ENCODE measurements at regions not wholly inside any gene's neighbourhood (a gene's known extent, or its start where the extent isn't known, plus 50 kb on each side); places are given as distances from the start of the nearest gene placed in this dataset.
"Not testable (repeated sequence)": the region's sequence is repeated elsewhere in the genome, so short reads cannot be mapped to it uniquely, and the experiment has no call there.

DNA sequence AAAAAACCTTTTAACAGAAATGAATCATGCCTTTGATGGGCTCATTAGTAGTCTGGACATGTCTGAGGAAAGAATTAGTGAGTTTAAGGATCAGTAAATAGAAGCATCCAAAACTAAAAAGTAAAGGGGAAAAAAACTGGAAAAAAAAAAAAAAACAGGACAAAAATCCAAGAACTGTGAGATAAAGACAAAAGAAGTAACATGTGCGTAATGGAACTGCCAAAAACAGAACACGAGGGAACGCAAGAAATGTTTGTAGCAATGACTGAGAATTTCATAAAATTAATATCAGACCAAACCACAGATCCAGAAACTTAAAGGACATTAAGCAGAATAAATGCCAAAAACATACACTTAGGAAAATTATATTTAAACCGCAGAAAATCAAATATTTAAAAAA is 77.4 kb downstream of the MS4A13 start:
- DNase-seq = no peak

DNA sequence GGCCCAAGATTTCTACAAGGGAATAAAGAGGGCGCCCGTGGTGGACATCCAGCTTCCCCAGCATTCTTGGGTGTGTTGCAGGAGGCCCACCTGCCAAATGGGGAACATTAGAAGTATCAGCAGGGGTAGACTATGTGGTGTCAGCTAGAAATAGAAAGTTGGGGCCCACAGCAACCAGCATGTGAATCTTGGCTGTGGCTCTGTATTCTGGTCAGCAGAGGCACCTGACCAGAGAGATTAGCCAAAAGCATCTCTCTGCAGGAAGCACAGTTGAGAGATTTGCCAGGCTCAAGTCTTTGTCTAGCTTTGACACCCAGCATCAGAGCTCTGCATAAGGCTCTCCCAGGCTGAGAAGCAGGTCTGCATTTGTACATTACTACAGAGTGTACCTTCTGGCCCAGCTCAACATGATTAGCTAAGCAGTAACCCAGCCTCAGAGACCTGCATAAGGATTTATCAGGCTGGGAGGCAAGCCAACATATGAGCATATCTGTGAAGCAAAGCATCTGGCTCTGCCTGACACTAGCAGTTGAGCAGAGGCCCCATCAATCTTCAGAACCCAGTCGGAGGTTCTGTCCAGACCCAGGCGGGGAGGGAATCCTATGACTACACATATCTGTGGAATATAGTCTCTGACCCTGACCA is 79.9 kb downstream of the MS4A13 start:
- no peak for DNase-seq

DNA sequence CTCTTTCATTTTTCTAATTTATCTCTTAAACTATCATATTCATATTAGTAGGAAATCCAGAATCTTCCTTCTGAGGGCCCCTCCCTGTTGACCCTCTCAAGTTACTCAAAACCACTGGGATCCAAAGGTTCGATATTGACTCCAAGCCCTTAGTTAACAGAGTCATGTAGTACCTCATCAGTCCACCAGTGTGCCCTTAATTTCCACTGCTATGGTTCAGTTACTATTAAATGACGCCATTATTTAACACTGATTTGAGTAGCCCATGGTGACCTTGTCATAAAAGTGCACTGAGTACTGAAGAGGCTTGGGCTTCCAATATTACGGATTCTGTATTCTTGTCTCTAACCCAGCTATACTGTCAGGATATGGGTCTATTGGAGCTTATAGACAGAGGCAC is 91.9 kb upstream of the MS4A8 start:
- no peak for DNase-seq

DNA sequence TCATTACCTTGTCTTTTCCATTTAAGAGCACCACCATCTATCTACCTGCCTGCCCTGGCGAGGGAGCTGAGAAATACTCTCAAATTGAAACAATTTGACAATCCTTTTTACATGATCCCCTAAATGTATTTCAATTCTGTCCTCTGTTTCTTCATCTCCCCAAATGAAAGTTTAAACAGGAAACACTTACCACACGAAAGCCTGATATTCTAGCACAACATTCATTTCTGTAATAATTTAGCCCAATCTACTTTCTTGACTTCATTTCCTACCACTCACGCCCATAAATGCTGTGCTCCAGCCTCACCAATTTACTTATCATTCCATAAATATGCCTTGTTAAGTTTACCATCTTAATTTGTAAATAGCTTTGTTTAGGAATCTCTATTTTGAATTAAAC is 89.8 kb upstream of the MS4A8 start:
- no peak for DNase-seq

DNA sequence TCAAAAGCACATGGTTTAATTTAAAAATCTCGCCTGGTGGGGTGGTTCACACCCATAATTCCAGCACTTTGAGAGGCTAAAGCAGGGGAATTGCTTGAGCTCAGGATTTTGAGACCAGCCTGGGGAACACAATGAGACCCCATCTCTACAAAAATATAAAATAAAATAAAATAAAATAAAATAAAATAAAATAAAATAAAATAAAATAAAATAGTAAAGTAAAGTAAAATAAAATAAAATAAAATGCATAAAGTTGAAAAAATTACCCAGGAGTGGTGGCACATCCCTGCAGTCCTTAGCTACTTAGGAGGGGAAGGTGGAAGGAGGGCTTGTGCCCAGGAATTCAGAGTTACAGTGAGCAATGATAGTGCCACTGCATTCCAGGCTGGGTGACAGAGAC is 88.7 kb upstream of the MS4A8 start:
- DNase-seq = no peak

DNA sequence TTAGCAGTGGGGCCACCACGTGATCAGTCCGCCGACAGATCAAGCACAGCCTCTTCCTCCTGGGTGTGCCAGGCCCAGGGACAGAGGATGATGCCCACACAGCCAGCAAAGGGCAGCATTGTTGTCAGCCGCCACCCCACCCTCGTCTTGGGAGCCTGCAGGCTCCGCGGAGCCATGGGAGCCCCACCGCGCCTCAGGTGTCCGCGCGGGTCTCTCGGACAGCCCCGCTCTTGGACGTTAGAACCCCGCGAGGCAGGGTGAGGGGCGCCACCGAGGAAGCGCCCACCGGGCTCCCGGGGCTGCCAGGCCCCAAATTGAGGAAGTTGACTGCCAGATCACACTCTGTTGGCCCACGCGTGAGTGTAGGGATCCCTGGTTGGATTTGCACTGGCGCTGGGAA is 83.9 kb upstream of the MS4A8 start:
- no peak for DNase-seq

DNA sequence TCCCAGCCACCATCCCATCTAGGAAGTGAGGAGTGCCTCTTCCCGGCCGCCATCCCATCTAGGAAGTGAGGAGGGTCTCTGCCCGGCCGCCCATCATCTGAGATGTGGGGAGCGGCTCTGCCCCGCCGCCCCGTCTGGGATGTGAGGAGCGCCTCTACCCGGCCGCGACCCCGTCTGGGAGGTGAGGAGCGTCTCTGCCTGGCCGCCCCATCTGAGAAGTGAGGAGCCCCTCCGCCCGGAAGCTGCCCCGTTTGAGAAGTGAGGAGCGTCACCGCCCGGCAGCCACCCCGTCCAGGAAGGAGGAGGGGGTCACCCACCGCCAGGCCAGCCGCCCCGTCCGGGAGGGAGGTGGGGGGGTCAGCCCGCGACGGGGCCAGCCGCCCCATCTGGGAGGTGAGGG is 77.5 kb upstream of the MS4A8 start:
- not testable (repeated sequence) for DNase-seq

DNA sequence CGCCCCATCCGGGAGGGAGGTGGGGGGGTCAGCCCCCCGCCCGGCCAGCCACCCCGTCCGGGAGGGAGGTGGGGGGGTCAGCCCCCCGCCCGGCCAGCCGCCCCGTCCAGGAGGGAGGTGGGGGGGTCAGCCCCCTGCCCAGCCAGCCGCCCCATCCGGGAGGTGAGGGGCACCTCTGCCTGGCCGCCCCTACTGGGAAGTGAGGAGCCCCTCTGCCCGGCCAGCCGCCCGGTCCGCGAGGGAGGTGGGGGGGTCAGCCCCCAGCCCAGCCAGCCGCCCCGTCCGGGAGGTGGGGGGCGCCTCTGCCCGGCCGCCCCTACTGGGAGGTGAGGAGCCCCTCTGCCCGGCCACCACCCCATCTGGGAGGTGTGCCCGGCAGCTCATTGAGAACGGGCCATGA is 76.6 kb upstream of the MS4A8 start:
- not testable (repeated sequence) for DNase-seq

DNA sequence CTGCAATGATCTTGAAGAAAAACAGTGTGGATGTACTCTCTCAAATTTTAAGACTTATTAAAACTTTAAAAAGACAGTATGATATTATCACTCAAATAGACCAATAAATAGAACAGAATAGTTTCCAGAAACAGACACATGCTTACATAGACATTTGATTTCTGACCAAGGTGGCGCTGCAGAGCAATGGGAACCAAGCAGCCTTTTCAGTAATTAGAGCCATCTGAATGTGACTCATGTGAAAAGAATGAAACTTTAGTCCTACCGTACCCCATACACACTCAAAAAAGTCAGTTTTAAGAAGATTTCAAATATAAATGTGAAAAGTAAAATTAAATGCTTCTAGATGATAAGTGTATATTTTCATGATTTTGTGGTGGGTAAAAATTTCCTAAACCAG is 74.2 kb upstream of the MS4A8 start:
- peak; percentile 10 for DNase-seq

DNA sequence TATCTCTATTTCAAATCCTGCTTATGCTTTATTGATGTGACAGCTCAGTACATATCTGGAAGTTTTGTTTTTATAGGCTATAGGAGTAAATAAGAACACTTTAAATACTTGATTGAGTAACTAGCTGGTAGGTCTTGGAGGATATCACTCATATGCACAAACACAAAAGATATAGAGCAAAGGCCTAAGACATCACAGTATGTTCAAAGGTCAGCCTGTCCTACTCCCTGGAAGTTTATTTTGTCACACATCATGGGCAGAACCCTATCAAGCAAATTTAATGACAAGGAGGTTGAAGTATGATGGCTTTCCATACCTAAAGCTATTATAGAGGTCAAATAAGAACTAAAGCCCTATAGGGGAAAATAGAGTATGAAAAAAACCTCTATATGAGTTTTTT is 70.0 kb upstream of the MS4A8 start:
- no peak for DNase-seq

DNA sequence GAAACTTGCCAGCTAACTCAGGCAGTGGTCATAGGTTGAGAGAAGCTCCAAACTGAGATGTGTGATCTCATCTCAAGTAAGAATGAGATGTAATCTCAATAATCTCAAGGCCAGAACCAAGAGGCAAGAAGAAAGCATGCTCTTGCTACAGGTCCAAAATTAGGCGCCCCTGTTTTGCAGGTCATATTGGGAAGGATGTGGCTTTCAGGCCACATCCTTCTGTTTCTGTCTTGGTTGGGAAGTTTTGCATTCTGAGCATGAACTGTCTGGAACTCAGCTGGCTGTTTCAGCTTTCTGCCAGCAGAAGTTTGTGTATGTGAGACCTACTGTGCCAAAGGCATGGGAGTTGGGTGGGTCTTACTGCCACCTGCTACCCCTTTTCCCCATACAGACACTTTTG is 67.5 kb upstream of the MS4A8 start:
- no peak for DNase-seq

DNA sequence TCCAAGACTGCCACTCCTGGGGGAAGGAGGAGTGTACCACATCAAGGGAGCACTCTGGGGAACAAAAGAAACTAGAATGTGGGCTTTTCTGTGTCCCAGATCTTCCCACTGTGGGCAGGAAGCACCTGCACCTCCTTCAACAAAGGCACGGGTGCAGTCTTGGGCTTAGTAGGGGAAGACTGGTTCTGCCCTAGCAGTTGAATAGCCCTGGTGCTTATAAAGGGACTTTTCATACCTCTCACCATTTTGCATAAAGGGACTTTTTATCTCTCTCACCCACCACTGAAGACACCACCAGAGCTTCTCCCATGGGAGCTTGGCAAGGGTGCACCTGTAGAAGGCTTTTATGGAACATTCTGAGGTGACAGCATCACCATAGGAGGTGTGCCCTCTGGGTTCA is 65.8 kb upstream of the MS4A8 start:
- DNase-seq = no peak

DNA sequence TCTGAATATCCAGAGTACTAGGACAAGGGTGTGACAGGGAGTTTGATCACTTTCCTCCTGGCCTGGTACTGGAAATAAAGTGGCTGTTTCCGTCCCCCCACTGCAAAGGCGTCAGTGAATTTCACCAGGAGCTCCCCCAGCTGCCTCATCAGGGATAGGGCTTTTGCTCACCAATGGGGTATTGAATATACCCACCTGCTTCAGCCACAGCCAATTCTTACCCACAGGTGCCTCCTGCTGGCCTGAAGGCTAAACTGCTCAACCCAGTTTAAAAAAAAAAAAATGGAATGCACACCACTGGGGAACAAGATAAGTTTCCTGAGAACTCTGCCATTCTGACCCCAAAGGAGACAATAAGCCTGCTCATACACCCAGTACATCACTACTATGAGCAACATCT is 65.3 kb upstream of the MS4A8 start:
- DNase-seq = no peak

DNA sequence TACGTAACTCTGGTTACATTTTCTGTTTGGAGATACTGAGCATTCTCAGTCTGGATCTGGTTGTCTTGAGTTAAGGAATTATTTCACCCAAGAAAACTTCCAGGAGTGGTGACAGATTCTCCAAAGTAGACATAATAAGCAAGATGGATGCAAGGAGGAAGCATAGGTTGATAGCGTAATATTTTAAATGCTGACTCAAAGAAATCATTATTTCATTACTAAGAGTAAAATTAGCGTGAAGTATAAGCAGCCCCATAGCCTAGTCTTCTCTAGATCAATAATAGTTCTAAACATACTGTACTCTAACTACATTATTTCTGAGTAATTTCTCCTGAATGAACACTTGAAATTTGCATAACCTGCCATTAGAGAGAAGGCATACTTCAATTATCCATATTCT is 57.5 kb upstream of the MS4A8 start:
- no peak for DNase-seq

DNA sequence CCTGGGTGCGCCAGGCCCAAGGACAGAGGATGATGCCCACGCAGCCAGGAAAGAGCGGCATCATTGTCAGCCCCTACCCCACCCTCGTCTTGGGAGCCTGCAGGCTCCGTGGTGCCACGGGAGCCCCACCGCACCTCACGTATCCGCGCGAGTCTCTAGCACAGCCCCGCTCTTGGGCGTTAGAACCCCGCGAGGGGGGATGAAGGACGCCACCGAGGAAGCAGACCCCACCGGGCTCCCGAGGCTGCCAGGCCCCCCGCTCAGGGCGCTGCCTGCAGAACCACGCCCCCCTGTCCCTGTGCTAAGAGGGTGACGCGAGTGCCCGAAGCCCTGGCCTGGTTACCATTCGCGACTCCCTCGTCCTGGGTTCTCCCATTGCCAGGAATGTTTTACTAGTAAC is 52.3 kb upstream of the MS4A8 start:
- DNase-seq = no peak

All from fibroblast of skin of abdomen (primary cell).